Natural killer cell (primary cell): ENCODE measurements at regions not wholly inside any gene's neighbourhood (a gene's known extent, or its start where the extent isn't known, plus 50 kb on each side); places are given as distances from the start of the nearest gene placed in this dataset.

ENCODE experiments used
- ATAC-seq, 3 donors: fragments of 150-1000 bp in 2 of 3; fragments of 200-7000 bp in 1 of 3; cut with Tn5 transposase; 1 replicate in 1 of 3; 2 replicates in 2 of 3; pipeline ENCODE4 v1.10.0; 2021; ENCODE audit warnings: mild to moderate bottlenecking in 2 of 3, moderate library complexity in 2 of 3
- DNase-seq, 2 donors: peaks; one replicate each; pipeline versions ENCODE4 v3.0.0 to v3.0.0-alpha.2; 2013 to 2021; ENCODE audit warnings: mixed read lengths in 1 of 2
- H3K27ac ChIP-seq: one replicate; pipeline ENCODE4 v1.5.1; 2013; ENCODE audit warnings: mild to moderate bottlenecking, low read length
- H3K27me3 ChIP-seq: one replicate; pipeline ENCODE4 v1.6.1; 2013; ENCODE audit warnings: low read length; ENCODE audit not compliant: control insufficient read depth, insufficient read depth
- H3K36me3 ChIP-seq: one replicate; pipeline ENCODE4 v1.6.1; 2013; ENCODE audit warnings: low read length; ENCODE audit not compliant: control insufficient read depth, insufficient read depth
- H3K4me1 ChIP-seq: one replicate; pipeline ENCODE4 v1.6.1; 2013; ENCODE audit warnings: low read length; ENCODE audit not compliant: control insufficient read depth, insufficient read depth
- H3K4me3 ChIP-seq: one replicate; pipeline ENCODE4 v1.5.1; 2013; ENCODE audit warnings: low read length
- H3K9me3 ChIP-seq: one replicate; pipeline ENCODE4 v1.6.1; 2013; ENCODE audit warnings: low read length; ENCODE audit not compliant: control insufficient read depth, insufficient read depth
- H3K27ac Mint-ChIP-seq, 2 donors: one replicate each; pipeline ENCODE4 v1.8.0; 2022; ENCODE audit warnings: mild to moderate bottlenecking in 2 of 2, mixed read lengths in 2 of 2, moderate library complexity in 1 of 2
- H3K27me3 Mint-ChIP-seq, 2 donors: one replicate each; pipeline ENCODE4 v1.8.0; 2022; ENCODE audit warnings: low read depth in 2 of 2, mixed read lengths in 2 of 2
- H3K36me3 Mint-ChIP-seq: one replicate; pipeline ENCODE4 v1.8.0; 2022; ENCODE audit warnings: mixed read lengths
- H3K4me1 Mint-ChIP-seq, 2 donors: one replicate each; pipeline ENCODE4 v1.8.0; 2022; ENCODE audit warnings: mixed read lengths in 2 of 2
- H3K4me3 Mint-ChIP-seq: one replicate; pipeline ENCODE4 v1.8.0; 2022; ENCODE audit warnings: mild to moderate bottlenecking, moderate library complexity, mixed read lengths
- H3K9me3 Mint-ChIP-seq, 2 donors: one replicate each; pipeline ENCODE4 v1.8.0; 2022; ENCODE audit warnings: mixed read lengths in 2 of 2
- CTCF ChIP-seq: fragments of 200-600 bp; IDR thresholded peaks from one replicate; pipeline ENCODE4 v1.8.0; 2022; ENCODE audit warnings: antibody characterized with exemption
- WGBS: methylation state at CpG from one replicate; pipeline ENCODE4 v1.1.7; 2013; ENCODE audit warnings: missing lambda C conversion rate; ENCODE audit not compliant: insufficient coverage; 5-methylcytosine and 5-hydroxymethylcytosine counted together
- intact Hi-C: fragments of 100-400 bp; cut with micrococcal nuclease; formaldehyde crosslinking; loops from one replicate; pipeline ENCODE4 v1.14.2; 2022

GRCh38 chr7:51482976-51483375 is 166.4 kb upstream of the COBL start:
- ATAC-seq (no peak), DNase-seq (no peak)
- Histone ChIP-seq H3K27ac (no peak overlapping the region), H3K36me3 (no peaks in the 10 kb centered on the region), H3K9me3 (no peaks in the 10 kb centered on the region), H3K27me3 (no peaks in the 10 kb centered on the region), H3K4me1 (no peaks in the 10 kb centered on the region), H3K4me3 (no peak overlapping the region)
- H3K4me3 Mint-ChIP-seq = no peak overlapping the region
- no peak overlapping the region for H3K27ac Mint-ChIP-seq
- no peak for TF ChIP-seq CTCF
- peaks cover 0 to 2% of the 10 kb centered on the region in 2 donors for H3K9me3 Mint-ChIP-seq
- no peaks in the 10 kb centered on the region for H3K36me3 Mint-ChIP-seq
- WGBS = 87% methylated on average over 2 of the region's 2 CpGs
- H3K4me1 Mint-ChIP-seq = no peaks in the 10 kb centered on the region
- intact Hi-C loops = no loop called here
- no peaks in the 10 kb centered on the region for H3K27me3 Mint-ChIP-seq

GRCh38 chr7:51481421-51481820 is 164.8 kb upstream of the COBL start:
- no peak for ATAC-seq

GRCh38 chr7:51477819-51478218 is 161.2 kb upstream of the COBL start:
- intact Hi-C loops = no loop called here
- Mint-ChIP-seq H3K36me3 (no peaks in the 10 kb centered on the region), H3K27ac (no peak overlapping the region), H3K4me3 (no peak overlapping the region), H3K4me1 (no peaks in the 10 kb centered on the region), H3K9me3 (peaks cover 2 to 3% of the 10 kb centered on the region in 2 donors), H3K27me3 (no peaks in the 10 kb centered on the region)
- no peak for ATAC-seq
- WGBS = 97% methylated on average over 17 of the region's 17 CpGs
- DNase-seq = no peak
- no peak for TF ChIP-seq CTCF
- Histone ChIP-seq H3K27me3 (no peaks in the 10 kb centered on the region), H3K4me1 (no peaks in the 10 kb centered on the region), H3K36me3 (no peaks in the 10 kb centered on the region), H3K4me3 (no peak overlapping the region), H3K27ac (no peak overlapping the region), H3K9me3 (no peaks in the 10 kb centered on the region)

More at GRCh38 chr7:51481421-51481820, 164.8 kb upstream of the COBL start:
- Histone ChIP-seq H3K27ac (no peak overlapping the region), H3K4me1 (no peaks in the 10 kb centered on the region), H3K27me3 (no peaks in the 10 kb centered on the region), H3K4me3 (no peak overlapping the region), H3K9me3 (no peaks in the 10 kb centered on the region), H3K36me3 (no peaks in the 10 kb centered on the region)
- H3K4me3 Mint-ChIP-seq = no peak overlapping the region
- no peaks in the 10 kb centered on the region for H3K4me1 Mint-ChIP-seq
- no peaks in the 10 kb centered on the region for H3K27me3 Mint-ChIP-seq
- no peak for TF ChIP-seq CTCF
- 91% methylated on average over 2 of the region's 3 CpGs for WGBS
- H3K36me3 Mint-ChIP-seq = no peaks in the 10 kb centered on the region
- peaks cover 0 to 2% of the 10 kb centered on the region in 2 donors for H3K9me3 Mint-ChIP-seq
- intact Hi-C loops = no loop called here
- no peak for DNase-seq
- H3K27ac Mint-ChIP-seq = no peak overlapping the region

GRCh38 chr7:51477323-51477722 is 160.7 kb upstream of the COBL start:
- Mint-ChIP-seq H3K27me3 (no peaks in the 10 kb centered on the region), H3K36me3 (no peaks in the 10 kb centered on the region), H3K4me1 (no peaks in the 10 kb centered on the region), H3K9me3 (peaks cover 2 to 3% of the 10 kb centered on the region in 2 donors), H3K4me3 (no peak overlapping the region), H3K27ac (no peak overlapping the region)
- H3K27ac ChIP-seq = no peak overlapping the region
- no peak for DNase-seq
- TF ChIP-seq CTCF = no peak
- no peak overlapping the region for H3K4me3 ChIP-seq
- 80% methylated on average over 7 of the region's 8 CpGs for WGBS
- no peaks in the 10 kb centered on the region for H3K27me3 ChIP-seq
- H3K4me1 ChIP-seq = no peaks in the 10 kb centered on the region
- no peaks in the 10 kb centered on the region for H3K9me3 ChIP-seq
- intact Hi-C loops = no loop called here
- peak in 1 of 3 donors; percentile 31 for ATAC-seq
- H3K36me3 ChIP-seq = no peaks in the 10 kb centered on the region
